ENCODE measurements at regions not wholly inside any gene's neighbourhood (a gene's known extent, or its start where the extent isn't known, plus 50 kb on each side); places are given as distances from the start of the nearest gene placed in this dataset.

DNA sequence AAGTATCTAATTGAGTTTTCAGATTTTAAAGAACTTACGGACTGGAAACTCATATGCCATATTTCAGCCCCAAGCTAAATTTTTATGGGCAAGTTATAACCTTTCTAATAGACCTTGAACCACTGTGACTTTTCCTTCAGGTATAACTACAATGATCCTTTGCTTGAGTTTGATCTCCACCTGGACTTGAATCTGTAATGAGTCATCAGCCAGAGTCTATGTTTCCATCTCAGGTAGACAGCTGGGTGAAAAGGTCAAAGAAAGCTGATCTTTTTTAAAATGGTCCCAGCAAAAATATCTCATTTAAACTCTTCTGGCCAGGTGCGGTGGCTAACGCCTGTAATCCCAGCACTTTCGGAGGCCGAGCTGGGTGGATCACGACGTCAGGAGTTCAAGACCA is 88.4 kb upstream of the SGK1 start:
- intact Hi-C loops (cut with micrococcal nuclease), result no loop called here
- no TSS peak for BruUV-seq (replicated peaks)
- Histone ChIP-seq H3K9me1 (replicated peaks; ENCODE audit: control insufficient read depth, extremely low read depth, insufficient read depth, low read length) (no peaks in the 10 kb centered on the region), H2AFZ (ENCODE audit: low read depth, low read length) (no peak overlapping the region), H3K36me3 (ENCODE audit: control insufficient read depth in 2 of 2, extremely low read depth in 1 of 2, insufficient read depth in 2 of 2, low read length in 2 of 2) (no peaks in the 10 kb centered on the region), H3K27me3 (ENCODE audit: control insufficient read depth in 2 of 2, insufficient read depth in 2 of 2, low read length in 2 of 2) (no peaks in the 10 kb centered on the region), H3K4me1 (ENCODE audit: control insufficient read depth, extremely low read depth, insufficient read depth, low read length) (no peaks in the 10 kb centered on the region), H3K4me3 (replicated peaks in 1 of 3; ENCODE audit: insufficient read depth in 1 of 3, low read depth in 1 of 3, low read length in 3 of 3) (no peak overlapping the region), H3K4me2 (ENCODE audit: insufficient read depth, low read length) (no peak overlapping the region), H3K27ac (ENCODE audit: insufficient read depth, low read depth, low read length) (no peak overlapping the region), H3K9me3 (replicated peaks; ENCODE audit: control insufficient read depth, insufficient read depth, low read length) (no peaks in the 10 kb centered on the region), H4K20me1 (replicated peaks; ENCODE audit: control insufficient read depth, extremely low read depth, insufficient read depth, low read length) (no peaks in the 10 kb centered on the region), H3K9ac (replicated peaks; ENCODE audit: extremely low read depth, insufficient read depth, low read length) (no peak overlapping the region), H3K79me2 (ENCODE audit: control insufficient read depth, insufficient read depth, low read length) (no peaks in the 10 kb centered on the region)
- ChIA-PET CTCF (no interaction called here), POLR2A (no interaction called here)
- dilution Hi-C loops (cut with MboI; ENCODE audit: extremely low pct_ligation_motif_present, low sequenced_read_pairs), result no loop called here
- no peak for DNase-seq (ENCODE audit: low read depth, low spot score)
- no peak for FAIRE-seq
- TF ChIP-seq FOS (IDR thresholded peaks at IDR 0.05; ENCODE audit: borderline replicate concordance, insufficient read depth, low read length) (no peak), POLR2AphosphoS5 (IDR thresholded peaks at IDR 0.05; ENCODE audit: insufficient read depth, low read depth, low read length) (no peak), EZH2 (IDR thresholded peaks at IDR 0.05; ENCODE audit: borderline replicate concordance, low read depth, low read length, severe bottlenecking) (no peak), JUN (IDR thresholded peaks at IDR 0.05; ENCODE audit: borderline replicate concordance, insufficient read depth, insufficient read length, low read depth) (no peak), POLR2A (IDR thresholded peaks at IDR 0.05; ENCODE audit: low read depth, low read length) (no peak), MYC (IDR thresholded peaks at IDR 0.05; ENCODE audit: low read depth, low read length) (no peak), GATA2 (IDR thresholded peaks at IDR 0.05; ENCODE audit: insufficient read depth, insufficient read length, low read depth, low read length) (no peak)
- TF ChIP-seq, protein P1, sequence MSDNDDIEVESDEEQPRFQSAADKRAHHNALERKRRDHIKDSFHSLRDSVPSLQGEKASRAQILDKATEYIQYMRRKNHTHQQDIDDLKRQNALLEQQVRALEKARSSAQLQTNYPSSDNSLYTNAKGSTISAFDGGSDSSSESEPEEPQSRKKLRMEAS (IDR thresholded peaks at IDR 0.05; ENCODE audit: insufficient read depth, insufficient read length), result no peak
- TF ChIP-seq, protein P2, sequence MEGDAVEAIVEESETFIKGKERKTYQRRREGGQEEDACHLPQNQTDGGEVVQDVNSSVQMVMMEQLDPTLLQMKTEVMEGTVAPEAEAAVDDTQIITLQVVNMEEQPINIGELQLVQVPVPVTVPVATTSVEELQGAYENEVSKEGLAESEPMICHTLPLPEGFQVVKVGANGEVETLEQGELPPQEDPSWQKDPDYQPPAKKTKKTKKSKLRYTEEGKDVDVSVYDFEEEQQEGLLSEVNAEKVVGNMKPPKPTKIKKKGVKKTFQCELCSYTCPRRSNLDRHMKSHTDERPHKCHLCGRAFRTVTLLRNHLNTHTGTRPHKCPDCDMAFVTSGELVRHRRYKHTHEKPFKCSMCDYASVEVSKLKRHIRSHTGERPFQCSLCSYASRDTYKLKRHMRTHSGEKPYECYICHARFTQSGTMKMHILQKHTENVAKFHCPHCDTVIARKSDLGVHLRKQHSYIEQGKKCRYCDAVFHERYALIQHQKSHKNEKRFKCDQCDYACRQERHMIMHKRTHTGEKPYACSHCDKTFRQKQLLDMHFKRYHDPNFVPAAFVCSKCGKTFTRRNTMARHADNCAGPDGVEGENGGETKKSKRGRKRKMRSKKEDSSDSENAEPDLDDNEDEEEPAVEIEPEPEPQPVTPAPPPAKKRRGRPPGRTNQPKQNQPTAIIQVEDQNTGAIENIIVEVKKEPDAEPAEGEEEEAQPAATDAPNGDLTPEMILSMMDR (IDR thresholded peaks at IDR 0.05; ENCODE audit: extremely low read depth in 1 of 2, insufficient read depth in 1 of 2, low read depth in 1 of 2, low read length in 2 of 2), result no peak

All from endothelial cell of umbilical vein (primary cell).